ENCODE measurements at regions not wholly inside any gene's neighbourhood (a gene's known extent, or its start where the extent isn't known, plus 50 kb on each side); places are given as distances from the start of the nearest gene placed in this dataset.

- DNase-seq: no peak
Observed at GRCh38 chr11:80898910-80899309, 1458.1 kb upstream of the TENM4 start.

DNA sequence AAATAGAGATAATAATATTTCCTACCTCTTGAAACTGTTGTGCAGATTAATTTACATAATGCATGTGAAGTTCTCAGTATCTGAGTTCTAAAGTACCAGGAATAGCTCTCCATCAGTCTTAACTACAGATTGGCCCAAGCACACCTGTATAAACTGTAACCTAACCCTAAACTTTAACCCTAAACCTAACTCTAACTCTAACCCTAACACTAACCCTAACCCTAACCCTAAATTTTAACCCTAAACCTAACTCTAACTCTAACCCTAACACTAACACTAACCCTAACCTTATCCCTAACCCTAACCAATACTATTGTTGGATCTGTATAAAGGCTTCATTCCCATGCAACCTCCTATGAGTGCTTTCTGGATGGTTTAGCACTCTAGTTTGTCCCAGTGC, 1445.9 kb upstream of the TENM4 start:
- DNase-seq: no peak

DNA sequence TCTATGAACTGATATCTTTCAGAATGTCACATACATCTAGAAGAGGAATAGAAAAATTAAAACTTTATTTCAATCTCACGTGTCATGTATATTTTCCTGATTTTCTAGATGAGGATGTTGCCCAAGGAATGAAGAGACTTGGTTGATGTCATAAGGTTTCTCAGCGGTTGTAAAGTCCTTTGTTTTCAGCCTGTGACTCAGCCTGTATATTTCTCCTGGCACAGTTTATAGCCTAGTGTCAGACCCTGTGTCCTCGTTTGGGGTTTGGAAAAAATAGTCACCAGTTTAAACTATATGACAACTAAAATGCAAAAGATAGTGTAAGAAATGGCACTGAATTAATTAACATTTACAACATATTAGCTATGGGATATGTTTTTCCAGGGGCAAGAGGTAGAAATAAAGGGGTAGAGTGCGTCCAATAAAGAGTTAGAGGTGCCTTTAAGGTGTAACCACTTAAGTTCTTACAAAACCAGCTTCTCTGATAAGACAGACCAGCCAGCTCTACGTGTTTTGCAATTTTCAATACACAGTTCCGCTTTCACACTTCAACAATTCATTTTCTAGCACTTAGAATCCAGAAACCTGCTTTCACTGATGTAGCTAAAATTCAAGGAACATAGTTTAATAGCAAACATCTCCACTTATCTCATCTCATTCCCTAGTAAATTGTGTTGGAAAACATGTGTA, 1432.6 kb upstream of the TENM4 start:
- no peak for DNase-seq

DNA sequence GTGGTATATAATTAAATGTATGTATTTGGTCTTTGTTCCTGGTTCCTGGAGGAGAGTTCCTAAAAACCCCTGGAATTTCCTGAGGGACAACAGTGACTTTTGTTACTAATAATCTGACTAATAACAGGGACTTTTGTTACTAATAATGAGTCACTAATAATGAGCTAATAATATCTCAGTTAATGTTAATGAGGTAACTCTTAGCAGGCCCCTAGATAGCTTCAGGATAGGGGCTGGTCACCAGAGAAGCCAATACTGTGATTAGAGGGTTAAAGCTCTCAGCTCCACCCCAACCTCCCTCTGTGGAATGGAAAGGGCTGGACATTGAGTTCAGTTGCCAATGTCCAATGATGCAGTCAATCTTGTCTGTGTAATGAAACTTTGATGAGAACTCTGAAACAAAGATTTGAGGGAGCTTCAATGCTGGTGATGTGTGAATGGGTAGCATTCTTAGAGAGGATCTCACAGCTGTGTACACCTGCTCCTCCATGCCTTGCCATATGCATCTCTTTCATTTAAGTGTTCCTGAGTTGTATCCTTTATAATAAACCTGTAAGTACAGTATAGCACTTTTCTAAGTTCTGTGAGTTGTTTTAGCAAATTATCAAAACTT, 1431.4 kb upstream of the TENM4 start:
- no peak for DNase-seq

DNA sequence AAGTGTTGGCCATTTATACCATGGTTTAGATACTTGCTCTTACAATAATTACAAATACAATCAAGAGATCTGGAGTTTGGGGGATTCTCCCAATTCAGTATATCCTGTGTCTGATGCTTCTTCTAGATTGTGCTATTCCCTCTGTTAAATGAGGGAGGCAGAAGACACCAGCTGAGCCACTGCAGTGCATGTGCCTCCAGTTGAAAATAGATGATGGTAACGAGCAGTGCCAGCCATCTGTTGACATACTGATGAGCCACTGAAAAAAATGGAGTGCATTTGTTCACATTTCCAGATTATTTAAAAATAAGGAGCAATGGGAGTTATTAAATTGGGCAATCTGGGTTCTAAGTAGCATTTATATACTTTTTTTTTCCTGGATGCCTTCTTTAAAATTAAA, 1428.0 kb upstream of the TENM4 start:
- no peak for DNase-seq

GRCh38 chr11:80862011-80862410, 1421.2 kb upstream of the TENM4 start:
- no peak for DNase-seq

GRCh38 chr11:80861193-80861592, 1420.4 kb upstream of the TENM4 start:
- DNase-seq: no peak

- DNase-seq: no peak
Observed at GRCh38 chr11:80860632-80861031, 1419.8 kb upstream of the TENM4 start.

DNA sequence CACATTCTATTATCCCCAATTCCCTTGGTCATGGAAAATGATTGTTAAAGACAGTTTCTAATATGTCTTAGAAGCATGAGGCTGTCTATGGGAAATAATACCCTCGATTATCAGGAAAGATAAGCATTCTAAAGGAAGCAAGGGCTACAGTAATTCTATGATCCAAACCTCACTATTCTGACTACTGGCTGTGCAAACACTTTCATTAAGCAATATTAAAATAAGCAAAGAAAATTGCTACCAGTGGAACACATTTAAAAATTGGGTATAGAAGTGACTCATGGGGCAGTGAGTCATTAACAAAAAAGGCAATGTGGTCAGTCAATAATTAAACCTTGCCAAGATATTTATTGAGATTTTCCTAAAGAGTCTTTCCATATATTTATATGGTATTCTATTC, 1415.2 kb upstream of the TENM4 start:
- no peak for DNase-seq

GRCh38 chr11:80855426-80855825, 1414.6 kb upstream of the TENM4 start:
- DNase-seq: no peak

DNA sequence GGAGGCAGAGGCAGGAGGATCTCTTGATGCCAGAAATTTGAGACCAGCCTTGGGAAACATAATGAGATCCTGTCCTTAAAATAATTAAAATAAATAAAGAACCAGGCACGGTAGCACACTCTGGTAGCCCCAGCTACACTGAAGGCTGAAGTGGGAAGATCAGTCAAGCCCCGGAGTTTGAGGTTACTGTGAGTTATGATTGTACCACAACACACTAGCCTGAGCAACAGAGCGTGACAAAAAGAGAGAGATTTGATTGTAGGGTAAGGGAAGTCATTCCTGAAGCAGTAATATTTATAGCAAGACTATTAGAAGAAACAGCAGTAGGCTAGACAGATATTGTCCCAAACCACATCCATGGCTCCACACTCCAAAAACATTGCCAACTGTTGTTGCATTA, 1408.4 kb upstream of the TENM4 start:
- no peak for DNase-seq

GRCh38 chr11:80846979-80847378, 1406.1 kb upstream of the TENM4 start:
- DNase-seq: no peak

GRCh38 chr11:80846442-80846841, 1405.6 kb upstream of the TENM4 start:
- DNase-seq: no peak

DNA sequence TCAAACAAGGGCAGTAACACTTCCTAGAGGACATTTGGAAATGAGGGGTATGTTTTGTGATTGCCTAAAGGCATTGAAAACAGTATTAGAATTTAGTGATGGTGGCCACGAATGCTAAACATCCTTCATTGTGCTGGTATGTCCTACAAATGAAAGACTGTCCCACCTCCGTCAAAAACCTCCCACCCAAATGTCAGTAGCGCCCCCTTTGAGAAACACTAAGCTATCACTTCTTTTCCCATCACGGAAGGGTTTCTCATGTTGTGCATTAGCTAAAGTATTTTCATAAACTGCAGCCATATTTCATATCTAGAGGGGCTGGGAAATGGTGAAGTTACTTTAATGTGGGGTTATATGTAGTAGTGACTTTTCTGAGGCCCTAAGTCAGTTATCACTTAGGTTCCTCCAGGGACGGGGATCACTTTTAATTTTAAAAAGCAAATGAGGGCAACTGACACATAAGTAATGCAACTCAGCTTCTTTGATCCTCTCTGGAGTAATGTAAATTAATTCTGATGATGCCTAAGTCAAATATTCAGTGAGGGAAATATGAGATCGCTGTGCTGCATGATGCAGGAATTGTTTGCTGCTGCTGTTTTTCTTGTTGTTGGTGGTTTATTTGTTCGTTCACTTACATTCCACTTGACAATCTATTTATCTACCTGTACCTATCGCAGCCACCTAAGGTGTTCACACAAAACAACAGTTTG, 1403.4 kb upstream of the TENM4 start:
- no peak for DNase-seq

- no peak for DNase-seq
Observed at GRCh38 chr11:80843266-80843974, 1402.6 kb upstream of the TENM4 start.

- no peak for DNase-seq
Observed at GRCh38 chr11:80842246-80842645, 1401.4 kb upstream of the TENM4 start.

GRCh38 chr11:80841675-80842074, 1400.8 kb upstream of the TENM4 start:
- DNase-seq: no peak

DNA sequence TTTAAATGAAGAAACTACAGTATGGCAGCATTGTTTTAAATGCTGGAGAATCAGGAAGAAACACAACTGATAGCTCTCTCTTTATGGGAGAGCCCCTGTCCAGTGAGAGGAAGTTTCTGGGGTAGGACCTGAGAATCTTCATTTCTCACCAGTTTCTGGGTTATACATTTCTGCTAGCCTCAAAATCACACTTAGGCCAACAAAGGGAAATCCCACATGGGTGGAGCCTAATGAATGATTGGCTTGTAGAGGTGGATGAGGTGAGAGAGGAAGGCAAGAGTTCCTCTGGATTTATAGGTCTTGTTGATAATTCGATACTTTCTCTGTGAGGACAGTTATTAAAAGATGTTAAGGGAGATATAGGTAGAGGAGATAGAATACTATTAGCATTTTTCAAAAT, 1397.3 kb upstream of the TENM4 start:
- no peak for DNase-seq

GRCh38 chr11:80837051-80837450, 1396.2 kb upstream of the TENM4 start:
- no peak for DNase-seq

DNA sequence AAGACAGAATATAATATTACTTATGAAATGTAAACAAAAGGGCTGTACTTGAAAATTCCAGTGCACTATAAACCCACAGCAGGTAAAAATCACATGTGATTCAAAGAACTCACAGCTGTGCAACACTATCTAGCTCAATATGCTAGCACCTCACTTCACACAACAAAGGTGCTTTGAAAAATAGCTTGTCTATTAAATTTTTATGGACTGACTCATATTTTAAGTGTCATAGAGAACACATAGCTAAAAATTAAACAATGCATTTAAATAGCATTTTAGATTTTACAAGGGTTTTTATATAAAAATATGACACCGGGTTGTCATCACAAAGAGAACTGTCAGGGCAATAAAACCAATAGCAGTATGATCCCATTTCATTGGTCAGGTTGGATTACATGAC, 1390.5 kb upstream of the TENM4 start:
- no peak for DNase-seq

- no peak for DNase-seq
Observed at GRCh38 chr11:80827781-80828180, 1387.0 kb upstream of the TENM4 start.

DNA sequence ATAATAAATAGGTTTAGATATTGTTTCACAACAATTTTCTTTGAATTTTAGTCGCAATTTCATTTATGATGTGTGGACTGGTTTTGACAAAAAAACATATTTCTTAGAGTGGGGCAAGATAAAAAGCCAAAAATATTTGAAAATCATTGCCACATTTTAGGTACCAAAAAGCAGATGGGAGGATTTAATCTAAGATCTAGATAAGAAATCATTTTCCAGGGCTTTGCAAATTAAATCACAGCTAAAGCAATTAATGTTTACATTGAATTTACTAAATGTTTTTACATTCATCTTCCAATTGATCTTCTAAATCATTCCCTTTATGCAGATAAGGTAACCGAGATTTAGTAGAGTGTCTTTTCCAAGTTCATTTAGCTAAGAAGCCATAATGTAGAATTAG, 1386.0 kb upstream of the TENM4 start:
- DNase-seq: no peak

DNA sequence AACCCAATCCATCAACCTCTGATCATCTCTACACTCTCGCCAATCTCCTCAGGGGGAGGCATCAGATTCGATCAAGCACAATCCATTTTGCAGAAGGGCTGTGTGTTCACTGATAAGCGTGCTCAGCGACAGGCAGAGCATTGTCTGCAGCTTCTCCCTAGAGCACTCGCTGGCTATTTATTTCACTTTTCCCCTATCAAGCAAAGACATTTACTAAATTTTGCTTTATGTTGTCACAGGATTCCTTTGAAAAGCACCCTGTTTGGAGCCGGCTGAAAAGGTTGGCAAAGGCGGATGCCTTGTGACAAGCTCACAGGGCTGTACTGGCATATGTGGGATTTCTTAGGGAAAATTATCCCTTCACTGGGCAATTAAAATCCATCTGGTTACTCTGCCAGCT, 1381.5 kb upstream of the TENM4 start:
- no peak for DNase-seq

DNA sequence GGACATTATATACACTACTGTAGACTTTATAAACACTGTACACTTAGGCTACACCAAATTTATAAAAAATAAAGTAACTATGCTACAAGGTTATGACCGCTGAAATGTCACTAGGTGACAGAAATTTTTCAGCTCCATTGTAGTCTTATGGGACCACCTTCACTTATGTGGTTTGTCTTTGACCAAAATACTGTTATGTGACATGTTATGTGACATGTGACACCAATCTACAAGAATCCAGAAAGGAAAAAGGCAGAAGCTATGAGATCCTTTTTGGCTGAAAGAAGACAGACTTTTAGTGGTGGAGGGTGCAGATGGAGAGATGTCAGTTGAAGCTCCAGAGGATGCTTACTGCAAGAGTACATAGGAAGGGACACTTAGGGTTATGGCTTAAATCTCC, 1378.4 kb upstream of the TENM4 start:
- no peak for DNase-seq
